Keratinocyte (primary cell): ENCODE measurements at regions not wholly inside any gene's neighbourhood (a gene's known extent, or its start where the extent isn't known, plus 50 kb on each side); places are given as distances from the start of the nearest gene placed in this dataset.

Experiments
- DNase-seq: peaks from one replicate; pipeline ENCODE4 v3.0.0-alpha.2; 2011; ENCODE audit warnings: low read depth, missing footprints, low spot score
- FAIRE-seq: peaks from 2 replicates; lab custom pipeline; 2011; peaks lifted over from hg19 to GRCh38; lab: Jason Lieb, UNC
- H2AFZ ChIP-seq: 2 replicates; pipeline ENCODE4 v1.6.0; 2012; ENCODE audit warnings: low read length, control low read depth, inconsistent platforms; ENCODE audit not compliant: control insufficient read depth
- H3K27ac ChIP-seq: 2 replicates; pipeline ENCODE4 v1.5.1; 2011; ENCODE audit warnings: low read length; ENCODE audit not compliant: control insufficient read depth, insufficient read depth
- H3K27me3 ChIP-seq: 3 replicates; pipeline ENCODE4 v1.6.0; 2011; ENCODE audit warnings: low read length; ENCODE audit not compliant: control insufficient read depth, insufficient read depth; ENCODE audit errors: extremely low read depth
- H3K36me3 ChIP-seq, 2 experiments: 2 replicates in 1 of 2; 3 replicates in 1 of 2; pipeline ENCODE4 v1.5.1; 2011; ENCODE audit warnings: low read length in 2 of 2, mild to moderate bottlenecking in 1 of 2; ENCODE audit not compliant: control insufficient read depth in 2 of 2, insufficient read depth in 2 of 2; ENCODE audit errors: extremely low read depth in 1 of 2
- H3K4me1 ChIP-seq: 3 replicates; pipeline ENCODE4 v1.5.1; 2011; ENCODE audit warnings: low read length; ENCODE audit not compliant: control insufficient read depth, insufficient read depth; ENCODE audit errors: extremely low read depth
- H3K4me2 ChIP-seq: 3 replicates; pipeline ENCODE4 v1.6.0; 2011; ENCODE audit warnings: low read depth, low read length; ENCODE audit not compliant: control insufficient read depth, insufficient read depth; ENCODE audit errors: extremely low read depth
- H3K4me3 ChIP-seq, 3 experiments: fragments of 200-600 bp in 1 of 3; sonication (generic) in 1 of 3; 2 replicates in 2 of 3; 3 replicates in 1 of 3; pipeline ENCODE4 v1.5.1; 2011 to 2016; ENCODE audit warnings: low read length in 3 of 3, mild to moderate bottlenecking in 3 of 3, control low read depth in 2 of 3, inconsistent platforms in 1 of 3, low read depth in 1 of 3, mixed read lengths in 1 of 3, mixed run types in 1 of 3, moderate library complexity in 1 of 3; ENCODE audit not compliant: control insufficient read depth in 2 of 3, insufficient read depth in 2 of 3; ENCODE audit errors: extremely low read depth in 1 of 3
- H3K79me2 ChIP-seq: 2 replicates; pipeline ENCODE4 v1.6.0; 2012; ENCODE audit warnings: low read length; ENCODE audit not compliant: control insufficient read depth, insufficient read depth
- H3K9ac ChIP-seq: 3 replicates; pipeline ENCODE4 v1.6.0; 2011; ENCODE audit warnings: low read length; ENCODE audit not compliant: control insufficient read depth, insufficient read depth; ENCODE audit errors: extremely low read depth
- H3K9me1 ChIP-seq: 3 replicates; pipeline ENCODE4 v1.6.0; 2011; ENCODE audit warnings: low read length; ENCODE audit not compliant: control insufficient read depth, insufficient read depth; ENCODE audit errors: extremely low read depth
- H3K9me3 ChIP-seq: 2 replicates; pipeline ENCODE4 v1.5.1; 2012; ENCODE audit warnings: low read depth, low read length; ENCODE audit not compliant: control insufficient read depth
- H4K20me1 ChIP-seq: 3 replicates; pipeline ENCODE4 v1.6.0; 2011; ENCODE audit warnings: low read length; ENCODE audit not compliant: control insufficient read depth, insufficient read depth; ENCODE audit errors: extremely low read depth
- EZH2 ChIP-seq: IDR thresholded peaks from one replicate; pipeline ENCODE4 v1.6.1; 2012; ENCODE audit warnings: inconsistent platforms, mild to moderate bottlenecking, low read length, moderate library complexity
- dilution Hi-C: fragments of 300-500 bp; cut with MboI; formaldehyde crosslinking; loops from one replicate; pipeline ENCODE4 v1.7.0; 2020; ENCODE audit warnings: low sequenced_read_pairs; ENCODE audit not compliant: extremely low pct_ligation_motif_present
- TF ChIP-seq, protein P1 (sequence below), 3 experiments: IDR thresholded peaks in 1 of 3; conservative IDR thresholded peaks in 1 of 3; optimal IDR thresholded peaks in 1 of 3; 2 replicates in 2 of 3; 3 replicates in 1 of 3; pipeline versions ENCODE3 to v1.5.1; 2011; ENCODE audit warnings: low read length in 3 of 3, mild to moderate bottlenecking in 3 of 3, moderate library complexity in 2 of 3, control low read depth in 1 of 3, inconsistent platforms in 1 of 3; ENCODE audit not compliant: insufficient read depth in 2 of 3; ENCODE audit errors: extremely low read depth in 1 of 3

DNA sequence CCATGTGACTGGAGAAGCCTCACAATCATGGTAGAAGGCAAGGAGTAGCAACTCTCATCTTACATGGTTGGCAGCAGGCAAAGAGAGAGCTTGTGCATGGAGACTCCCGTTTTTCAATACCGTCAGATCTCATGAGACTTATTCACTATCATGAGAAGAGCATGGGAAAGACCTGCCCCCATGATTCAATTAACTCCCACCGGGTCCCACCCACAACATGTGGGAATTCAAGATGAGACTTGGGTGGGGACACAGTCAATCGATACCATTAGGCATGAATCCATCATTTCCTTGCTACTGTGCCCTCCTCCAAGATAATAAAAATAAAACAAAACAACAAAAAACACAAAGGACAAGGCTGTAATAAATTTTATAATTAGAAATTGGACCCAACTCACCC lies 384.7 kb upstream of the MEIS2 start:
- no peak for TF ChIP-seq EZH2
- TF ChIP-seq, protein P1, sequence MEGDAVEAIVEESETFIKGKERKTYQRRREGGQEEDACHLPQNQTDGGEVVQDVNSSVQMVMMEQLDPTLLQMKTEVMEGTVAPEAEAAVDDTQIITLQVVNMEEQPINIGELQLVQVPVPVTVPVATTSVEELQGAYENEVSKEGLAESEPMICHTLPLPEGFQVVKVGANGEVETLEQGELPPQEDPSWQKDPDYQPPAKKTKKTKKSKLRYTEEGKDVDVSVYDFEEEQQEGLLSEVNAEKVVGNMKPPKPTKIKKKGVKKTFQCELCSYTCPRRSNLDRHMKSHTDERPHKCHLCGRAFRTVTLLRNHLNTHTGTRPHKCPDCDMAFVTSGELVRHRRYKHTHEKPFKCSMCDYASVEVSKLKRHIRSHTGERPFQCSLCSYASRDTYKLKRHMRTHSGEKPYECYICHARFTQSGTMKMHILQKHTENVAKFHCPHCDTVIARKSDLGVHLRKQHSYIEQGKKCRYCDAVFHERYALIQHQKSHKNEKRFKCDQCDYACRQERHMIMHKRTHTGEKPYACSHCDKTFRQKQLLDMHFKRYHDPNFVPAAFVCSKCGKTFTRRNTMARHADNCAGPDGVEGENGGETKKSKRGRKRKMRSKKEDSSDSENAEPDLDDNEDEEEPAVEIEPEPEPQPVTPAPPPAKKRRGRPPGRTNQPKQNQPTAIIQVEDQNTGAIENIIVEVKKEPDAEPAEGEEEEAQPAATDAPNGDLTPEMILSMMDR (optimal IDR thresholded peaks at IDR 0.05 in 1 of 3, IDR thresholded peaks at IDR 0.05 in 1 of 3, conservative IDR thresholded peaks at IDR 0.05 in 1 of 3; ENCODE audit: extremely low read depth in 1 of 3, insufficient read depth in 2 of 3, low read length in 3 of 3): no peak
- DNase-seq: no peak
- Histone ChIP-seq H4K20me1 (no peaks in the 10 kb centered on the region), H2AFZ (no peak overlapping the region), H3K4me2 (no peak overlapping the region), H3K27me3 (no peaks in the 10 kb centered on the region), H3K9me1 (no peaks in the 10 kb centered on the region), H3K9me3 (no peaks in the 10 kb centered on the region), H3K36me3 (no peaks in the 10 kb centered on the region), H3K79me2 (no peaks in the 10 kb centered on the region), H3K4me3 (no peak overlapping the region), H3K4me1 (no peaks in the 10 kb centered on the region), H3K9ac (no peak overlapping the region), H3K27ac (no peak overlapping the region)
- dilution Hi-C loops: no loop called here
- no peak for FAIRE-seq

DNA sequence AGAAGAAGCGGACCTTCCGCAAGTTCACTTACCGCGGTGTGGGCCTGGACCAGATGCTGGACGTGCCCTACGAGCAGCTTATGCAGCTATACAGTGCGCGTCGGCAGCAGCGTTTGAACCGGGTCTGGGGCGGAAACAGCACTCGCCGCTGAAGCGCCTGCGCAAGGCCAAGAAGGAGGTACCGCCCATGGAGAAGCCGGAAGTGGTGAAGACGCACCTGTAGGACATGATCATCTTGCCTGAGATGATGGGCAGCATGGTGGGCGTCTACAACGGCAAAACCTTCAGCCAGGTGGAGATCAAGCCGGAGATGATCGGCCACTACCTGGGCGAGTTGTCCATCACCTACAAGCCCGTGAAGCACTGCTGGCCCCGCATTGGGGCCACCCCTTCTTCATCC lies 390.4 kb upstream of the MEIS2 start:
- no peaks in the 10 kb centered on the region for H3K9me1 ChIP-seq
- DNase-seq (no peak), FAIRE-seq (no peak)
- dilution Hi-C loops: no loop called here
- no peaks in the 10 kb centered on the region for H3K4me1 ChIP-seq
- H2AFZ ChIP-seq: no peak overlapping the region
- no peaks in the 10 kb centered on the region for H3K79me2 ChIP-seq
- no peaks in the 10 kb centered on the region for H4K20me1 ChIP-seq
- no peaks in the 10 kb centered on the region for H3K36me3 ChIP-seq
- H3K9me3 ChIP-seq: no peaks in the 10 kb centered on the region
- H3K27ac ChIP-seq: no peak overlapping the region
- TF ChIP-seq EZH2: no peak
- TF ChIP-seq, protein P1 (optimal IDR thresholded peaks at IDR 0.05 in 1 of 3, IDR thresholded peaks at IDR 0.05 in 1 of 3, conservative IDR thresholded peaks at IDR 0.05 in 1 of 3; ENCODE audit: extremely low read depth in 1 of 3, insufficient read depth in 2 of 3, low read length in 3 of 3): no peak
- H3K27me3 ChIP-seq: no peaks in the 10 kb centered on the region
- H3K9ac ChIP-seq: no peak overlapping the region
- no peak overlapping the region for H3K4me2 ChIP-seq
- no peak overlapping the region for H3K4me3 ChIP-seq
